Thyroid gland (tissue), 4 donors: ENCODE measurements at regions not wholly inside any gene's neighbourhood (a gene's known extent, or its start where the extent isn't known, plus 50 kb on each side); places are given as distances from the start of the nearest gene placed in this dataset.

Experiments
- CTCF ChIP-seq, 6 experiments: fragments of 200-600 bp in 3 of 6; fragments of 450-650 bp in 3 of 6; sonication (generic) in 3 of 6; IDR thresholded peaks; one replicate each; pipeline ENCODE4 v1.5.1; 2016 to 2019; ENCODE audit warnings: antibody characterized with exemption in 6 of 6, mild to moderate bottlenecking in 2 of 6, inconsistent platforms in 1 of 6, moderate library complexity in 1 of 6
- POLR2A ChIP-seq, 2 donors: fragments of 450-650 bp; IDR thresholded peaks; one replicate each; pipeline ENCODE4 v1.6.1; 2017; ENCODE audit warnings: antibody characterized with exemption in 2 of 2, mild to moderate bottlenecking in 2 of 2, moderate library complexity in 1 of 2

- TF ChIP-seq CTCF (IDR thresholded peaks at IDR 0.05) (no peak), POLR2A (IDR thresholded peaks at IDR 0.05) (no peak)
Measured at GRCh38 chr12:61564466-61564865, 695.7 kb upstream of the USP15 start.
